ENCODE measurements at regions not wholly inside any gene's neighbourhood (a gene's known extent, or its start where the extent isn't known, plus 50 kb on each side); places are given as distances from the start of the nearest gene placed in this dataset.

DNA sequence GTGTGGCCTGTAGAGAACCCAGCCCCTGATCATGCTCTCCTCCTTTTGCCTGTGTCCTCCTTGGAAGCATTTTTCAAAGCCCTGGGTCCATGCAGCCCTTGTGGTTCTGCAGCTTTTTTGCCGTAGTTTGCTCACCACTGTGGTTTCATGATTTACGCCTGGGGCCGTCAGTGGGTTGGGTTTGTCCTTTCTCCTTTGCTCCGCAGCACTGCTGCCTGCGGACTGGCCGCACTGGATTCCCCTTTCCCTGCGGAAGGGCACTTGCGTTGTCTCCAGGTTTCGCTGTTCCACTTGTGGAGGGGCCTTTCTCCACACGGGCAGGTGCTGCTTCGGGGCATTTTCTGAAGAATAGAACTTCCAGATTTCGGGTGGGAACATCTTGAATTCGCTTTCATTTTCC is 1260.9 kb downstream of the BRD1 start:
- TF ChIP-seq CTCF (IDR thresholded peaks at IDR 0.05) (no peak), POLR2A (IDR thresholded peaks at IDR 0.05) (no peak)

All from adrenal gland (tissue), 5 donors.